ENCODE measurements at regions not wholly inside any gene's neighbourhood (a gene's known extent, or its start where the extent isn't known, plus 50 kb on each side); places are given as distances from the start of the nearest gene placed in this dataset.

DNA sequence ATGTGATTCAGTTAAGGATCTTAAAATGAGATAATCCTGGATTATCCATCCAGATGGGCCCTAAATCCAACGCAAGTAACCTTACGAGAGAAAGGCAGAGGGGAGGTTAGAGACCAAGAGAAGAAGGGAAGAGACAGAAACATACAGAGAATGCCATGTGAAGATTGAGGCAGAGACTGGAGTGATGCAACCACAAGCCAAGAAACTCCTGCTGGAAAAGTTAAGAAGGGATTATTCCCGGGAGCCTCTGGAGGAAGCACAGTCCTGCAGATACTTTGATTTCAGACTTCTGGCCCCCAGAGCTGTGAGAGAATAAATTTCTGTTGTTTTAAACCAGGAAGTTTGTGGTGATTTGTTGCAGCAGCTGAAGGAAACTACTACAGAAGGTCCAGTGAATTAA is 992.7 kb downstream of the BCL11A start:
- Mint-ChIP-seq H3K4me3 (no peak overlapping the region), H3K9me3 (peaks cover 0 to 16% (median 2%) of the 10 kb centered on the region in 6 donors), H3K27me3 (ENCODE audit: low read depth in 3 of 3) (peaks cover 0 to 2% (median 0%) of the 10 kb centered on the region in 3 donors), H3K27ac (no peak overlapping the region), H3K36me3 (no peaks in the 10 kb centered on the region), H3K4me1 (no peaks in the 10 kb centered on the region)
- no peak for DNase-seq

DNA sequence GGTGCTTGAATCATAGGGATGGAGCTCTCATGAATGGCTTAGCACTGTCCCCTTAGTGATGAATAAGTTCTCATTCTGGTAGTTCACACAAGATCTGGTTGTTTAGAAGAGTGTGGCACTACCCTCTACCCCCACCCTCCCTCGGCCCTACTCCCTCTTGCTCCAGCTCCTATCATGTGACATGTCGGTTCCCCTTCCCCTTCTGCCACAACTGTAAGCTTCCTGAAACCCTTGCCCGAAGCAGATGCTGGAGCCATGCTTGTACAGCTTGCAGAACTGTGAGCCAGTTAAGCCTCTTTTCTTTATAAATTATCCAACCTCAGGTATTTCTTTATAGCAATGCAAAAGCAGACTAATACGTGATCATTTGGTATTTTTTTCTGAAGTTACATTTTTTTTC is 1012.6 kb downstream of the BCL11A start:
- no peak for DNase-seq
- H3K9me3 Mint-ChIP-seq = peaks cover 0 to 19% (median 10%) of the 10 kb centered on the region in 6 donors
- H3K27me3 Mint-ChIP-seq (ENCODE audit: low read depth in 3 of 3) = no peaks in the 10 kb centered on the region
- no peak overlapping the region for H3K4me3 Mint-ChIP-seq
- H3K36me3 Mint-ChIP-seq = peaks cover 0 to 3% (median 0%) of the 10 kb centered on the region in 3 donors
- no peak overlapping the region for H3K27ac Mint-ChIP-seq
- no peaks in the 10 kb centered on the region for H3K4me1 Mint-ChIP-seq

DNA sequence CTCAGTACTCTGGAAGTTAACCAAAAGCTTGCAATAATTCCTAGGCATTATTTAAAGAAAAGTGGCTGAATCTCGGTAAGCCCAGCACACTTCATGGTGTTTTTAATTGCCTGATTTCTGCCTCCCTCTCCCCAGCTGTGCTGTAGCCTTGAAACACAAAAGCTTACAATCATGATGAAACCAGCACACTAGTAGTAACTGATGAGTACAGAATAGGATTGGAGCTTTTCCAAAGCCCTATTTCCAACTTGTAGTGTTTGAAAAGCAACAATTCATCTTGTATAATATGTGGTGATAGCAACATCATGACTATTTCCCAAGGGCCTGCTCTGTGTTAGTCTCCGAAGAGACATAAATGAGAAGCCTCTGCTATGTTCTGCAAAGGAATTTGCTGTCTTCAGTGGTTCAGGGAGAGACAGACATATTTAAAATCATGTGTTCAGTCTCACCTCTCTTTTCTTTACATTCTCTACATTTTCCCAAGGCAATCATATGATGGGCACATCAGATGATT is 1015.0 kb downstream of the BCL11A start:
- no peaks in the 10 kb centered on the region for H3K27me3 Mint-ChIP-seq (ENCODE audit: low read depth in 3 of 3)
- H3K4me3 Mint-ChIP-seq = no peak overlapping the region
- DNase-seq = no peak
- H3K9me3 Mint-ChIP-seq = peaks cover 0 to 15% (median 8%) of the 10 kb centered on the region in 6 donors
- no peaks in the 10 kb centered on the region for H3K4me1 Mint-ChIP-seq
- H3K27ac Mint-ChIP-seq = no peak overlapping the region
- H3K36me3 Mint-ChIP-seq = peaks cover 0 to 3% (median 0%) of the 10 kb centered on the region in 3 donors

DNA sequence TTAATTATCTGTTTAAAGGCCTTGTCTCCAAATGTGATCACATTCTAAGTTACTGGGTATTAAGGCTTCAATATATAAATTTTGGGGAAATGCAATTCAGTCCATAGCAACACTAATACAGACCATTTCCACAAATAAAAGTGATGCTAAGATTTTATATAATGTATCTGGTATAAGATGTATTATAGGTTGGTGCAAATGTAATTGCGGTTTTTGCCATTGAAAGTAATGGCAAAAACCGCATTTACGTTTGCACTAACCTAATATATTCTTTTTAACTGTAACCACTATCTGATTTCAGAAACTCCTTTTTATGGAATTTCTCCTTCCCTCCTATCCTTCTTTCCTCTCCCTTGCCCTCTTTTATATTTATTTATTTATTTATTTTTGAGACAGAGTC is 1020.6 kb downstream of the BCL11A start:
- DNase-seq = no peak
- no peak overlapping the region for H3K27ac Mint-ChIP-seq
- H3K4me3 Mint-ChIP-seq = no peak overlapping the region
- no peaks in the 10 kb centered on the region for H3K27me3 Mint-ChIP-seq (ENCODE audit: low read depth in 3 of 3)
- H3K9me3 Mint-ChIP-seq = peaks cover under 1 to 15% (median 4%) of the 10 kb centered on the region in 6 donors
- no peaks in the 10 kb centered on the region for H3K4me1 Mint-ChIP-seq
- no peaks in the 10 kb centered on the region for H3K36me3 Mint-ChIP-seq

DNA sequence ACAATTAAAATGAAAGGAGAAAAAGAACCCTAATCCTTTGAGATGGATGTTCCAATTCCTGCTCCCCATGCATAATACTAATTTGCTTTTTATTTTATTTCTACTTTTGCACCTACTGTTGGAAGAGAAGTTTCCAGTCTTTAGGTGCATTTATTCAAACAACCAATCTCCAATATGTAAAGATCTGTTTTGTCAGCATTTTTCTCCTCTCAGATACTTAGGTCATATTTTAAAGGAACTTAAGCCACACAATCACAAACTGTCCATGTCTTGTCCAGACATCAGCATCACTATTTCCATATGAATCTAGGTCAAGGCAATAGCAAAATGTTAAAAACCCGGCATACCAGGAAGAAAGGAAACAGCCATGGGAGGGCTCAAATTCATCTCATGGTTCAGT is 1023.2 kb downstream of the BCL11A start:
- Mint-ChIP-seq H3K27me3 (ENCODE audit: low read depth in 3 of 3) (no peaks in the 10 kb centered on the region), H3K36me3 (no peaks in the 10 kb centered on the region), H3K4me1 (no peaks in the 10 kb centered on the region), H3K4me3 (no peak overlapping the region), H3K9me3 (peaks cover 3 to 26% (median 6%) of the 10 kb centered on the region in 6 donors), H3K27ac (no peak overlapping the region)
- DNase-seq = no peak

DNA sequence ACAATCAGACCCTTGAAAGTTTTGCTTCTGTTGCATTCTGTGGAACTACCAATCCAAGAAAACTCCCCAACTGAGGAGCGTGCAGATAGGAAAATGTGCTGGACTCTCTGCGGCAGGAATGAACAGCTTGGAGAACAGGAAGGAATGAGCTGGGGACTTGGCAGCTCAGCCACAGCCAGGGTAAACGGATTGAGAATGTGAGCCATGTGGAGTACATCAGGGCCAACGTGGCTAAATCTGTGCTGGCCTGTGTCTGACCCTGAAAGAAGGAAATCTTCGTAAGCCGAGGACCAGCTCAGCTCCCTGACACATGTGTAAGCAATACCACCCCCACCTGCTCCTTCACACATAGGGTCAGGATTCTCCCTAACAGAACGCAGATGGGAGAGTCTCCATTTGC is 1023.7 kb downstream of the BCL11A start:
- DNase-seq = no peak
- H3K4me1 Mint-ChIP-seq = no peaks in the 10 kb centered on the region
- H3K4me3 Mint-ChIP-seq = no peak overlapping the region
- H3K36me3 Mint-ChIP-seq = no peaks in the 10 kb centered on the region
- no peaks in the 10 kb centered on the region for H3K27me3 Mint-ChIP-seq (ENCODE audit: low read depth in 3 of 3)
- peaks cover 3 to 26% (median 6%) of the 10 kb centered on the region in 6 donors for H3K9me3 Mint-ChIP-seq
- no peak overlapping the region for H3K27ac Mint-ChIP-seq

DNA sequence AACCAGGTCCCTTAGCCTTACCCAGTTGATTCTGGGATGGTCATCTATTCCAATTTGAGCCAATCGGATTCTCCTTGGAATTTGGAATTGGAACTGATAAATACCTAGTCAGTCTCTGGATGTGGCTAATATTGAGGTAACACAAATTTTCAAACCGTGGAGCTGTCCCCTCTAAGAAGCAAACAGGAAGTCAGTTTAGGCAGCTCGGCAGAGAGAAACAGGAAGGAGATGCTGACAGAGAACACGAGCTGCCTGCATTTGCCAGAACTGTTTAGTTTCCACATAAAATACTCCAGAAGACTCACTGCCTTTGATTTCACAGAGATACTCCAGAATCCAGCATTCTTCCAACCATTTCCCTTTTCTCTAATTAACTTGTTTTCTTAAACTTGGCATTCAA is 1024.9 kb downstream of the BCL11A start:
- Mint-ChIP-seq H3K4me1 (no peaks in the 10 kb centered on the region), H3K27me3 (ENCODE audit: low read depth in 3 of 3) (no peaks in the 10 kb centered on the region), H3K4me3 (no peak overlapping the region), H3K36me3 (no peaks in the 10 kb centered on the region), H3K27ac (no peak overlapping the region), H3K9me3 (peaks cover 3 to 29% (median 7%) of the 10 kb centered on the region in 6 donors)
- no peak for DNase-seq

DNA sequence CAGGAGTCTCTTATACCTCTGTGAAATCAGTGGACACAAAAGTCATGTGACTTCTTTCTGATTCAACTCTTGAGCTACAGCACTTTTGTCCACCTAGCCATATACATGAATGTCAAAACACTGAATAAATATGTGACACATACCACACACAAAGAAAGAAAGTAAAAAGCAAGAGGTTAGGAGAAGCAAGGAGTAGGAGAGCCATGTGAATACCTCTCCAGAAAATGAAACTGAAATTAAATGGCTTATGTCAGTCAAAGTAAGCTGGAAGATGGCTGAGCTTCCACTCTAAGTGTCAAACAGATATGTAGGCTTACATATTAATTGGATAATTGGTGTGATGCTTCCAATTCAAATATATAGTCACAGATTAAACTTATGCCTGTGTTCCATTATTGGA is 1050.5 kb downstream of the BCL11A start:
- no peak for DNase-seq
- H3K4me1 Mint-ChIP-seq = no peaks in the 10 kb centered on the region
- no peaks in the 10 kb centered on the region for H3K36me3 Mint-ChIP-seq
- H3K27ac Mint-ChIP-seq = no peak overlapping the region
- no peak overlapping the region for H3K4me3 Mint-ChIP-seq
- H3K27me3 Mint-ChIP-seq (ENCODE audit: low read depth in 3 of 3) = no peaks in the 10 kb centered on the region
- peaks cover 2 to 14% (median 8%) of the 10 kb centered on the region in 6 donors for H3K9me3 Mint-ChIP-seq

DNA sequence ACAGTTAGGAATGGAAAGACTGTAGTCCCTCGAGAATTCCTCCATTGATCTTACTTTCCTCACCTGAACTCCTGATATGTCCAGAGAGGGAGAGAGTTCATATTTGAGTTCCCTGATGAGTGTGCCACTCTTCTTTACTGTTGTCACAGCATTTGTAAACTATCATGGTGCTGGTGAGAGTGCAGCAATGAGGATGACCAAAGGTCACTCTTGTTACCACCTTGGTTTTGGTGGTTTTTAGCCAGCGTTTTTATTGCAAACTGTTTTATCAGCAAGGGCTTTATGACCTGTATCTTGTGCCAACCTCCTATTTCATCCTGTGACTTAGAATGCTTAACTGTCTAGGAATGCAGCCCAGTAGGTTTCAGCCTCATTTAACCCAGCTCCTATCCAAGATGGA is 1062.5 kb downstream of the BCL11A start:
- DNase-seq = no peak
- peaks cover 5 to 31% (median 11%) of the 10 kb centered on the region in 6 donors for H3K9me3 Mint-ChIP-seq
- no peak overlapping the region for H3K27ac Mint-ChIP-seq
- no peaks in the 10 kb centered on the region for H3K4me1 Mint-ChIP-seq
- H3K36me3 Mint-ChIP-seq = peaks cover 0 to 4% (median 0%) of the 10 kb centered on the region in 3 donors
- H3K4me3 Mint-ChIP-seq = no peak overlapping the region
- peaks cover 0 to 2% (median 0%) of the 10 kb centered on the region in 3 donors for H3K27me3 Mint-ChIP-seq (ENCODE audit: low read depth in 3 of 3)

DNA sequence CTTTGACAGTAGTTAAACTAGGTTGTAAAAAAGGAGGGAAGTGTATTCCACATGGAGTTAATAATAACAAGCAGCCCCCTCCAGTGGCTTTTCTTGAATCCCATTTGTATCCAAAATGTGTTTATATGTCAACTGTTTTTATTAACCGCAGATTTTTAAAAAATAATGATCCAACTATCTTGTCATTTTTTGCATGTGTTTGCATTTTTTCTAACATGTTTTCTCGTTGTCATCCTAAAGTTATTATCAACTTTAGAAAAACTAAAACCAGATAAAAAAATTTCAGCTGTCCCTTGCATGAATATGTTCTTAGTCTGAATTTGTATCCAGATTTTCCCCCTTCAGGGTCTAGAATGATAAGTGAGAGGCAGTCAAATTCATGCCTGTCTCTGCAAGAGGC is 1063.3 kb downstream of the BCL11A start:
- Mint-ChIP-seq H3K27me3 (ENCODE audit: low read depth in 3 of 3) (peaks cover 0 to 4% (median 0%) of the 10 kb centered on the region in 3 donors), H3K4me3 (no peak overlapping the region), H3K36me3 (no peaks in the 10 kb centered on the region), H3K9me3 (peaks cover 4 to 31% (median 5%) of the 10 kb centered on the region in 6 donors), H3K27ac (no peak overlapping the region), H3K4me1 (no peaks in the 10 kb centered on the region)
- no peak for DNase-seq

DNA sequence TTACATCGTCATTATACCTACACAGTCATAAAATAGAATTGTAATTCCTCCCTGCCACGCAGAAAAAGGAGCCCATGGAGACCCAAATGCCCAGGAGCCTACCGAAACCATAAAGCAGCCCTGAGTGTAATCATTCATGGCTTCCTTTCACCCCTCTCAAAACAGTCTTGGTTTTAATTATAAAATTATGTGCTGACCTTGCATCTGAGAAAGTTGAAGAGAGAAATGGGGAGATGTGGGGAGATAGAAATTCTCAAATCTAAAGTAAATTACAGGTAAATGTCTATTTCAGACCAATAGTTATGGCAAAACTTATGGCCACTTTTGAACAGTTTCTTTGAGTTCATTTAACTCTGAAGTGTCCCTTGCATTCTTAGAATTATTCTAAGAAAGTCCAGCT is 1068.8 kb downstream of the BCL11A start:
- Mint-ChIP-seq H3K9me3 (peaks cover 2 to 23% (median 4%) of the 10 kb centered on the region in 6 donors), H3K4me1 (no peaks in the 10 kb centered on the region), H3K27ac (no peak overlapping the region), H3K27me3 (ENCODE audit: low read depth in 3 of 3) (peaks cover 0 to 7% (median 0%) of the 10 kb centered on the region in 3 donors), H3K36me3 (no peaks in the 10 kb centered on the region), H3K4me3 (no peak overlapping the region)
- DNase-seq = no peak

DNA sequence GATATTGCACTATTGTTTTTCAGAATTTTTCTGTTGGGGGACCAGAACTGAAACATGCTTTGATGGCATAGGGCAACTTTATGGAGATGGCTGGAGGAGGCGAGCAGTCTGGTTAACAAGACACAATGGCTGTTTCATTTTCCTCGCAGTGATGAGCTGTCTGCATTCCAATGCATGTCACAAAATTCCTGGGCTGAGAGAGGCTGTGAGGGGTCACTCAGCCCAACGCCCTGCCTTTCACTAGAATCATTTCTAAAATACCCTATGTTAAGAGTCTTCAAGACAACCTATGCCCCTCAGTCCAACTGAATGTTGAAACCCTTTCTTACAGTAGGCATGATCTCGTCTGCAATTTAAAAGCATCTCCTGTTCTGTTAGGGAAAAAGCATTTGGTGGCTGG is 1090.0 kb downstream of the BCL11A start:
- Mint-ChIP-seq H3K27ac (no peak overlapping the region), H3K27me3 (ENCODE audit: low read depth in 3 of 3) (no peaks in the 10 kb centered on the region), H3K36me3 (no peaks in the 10 kb centered on the region), H3K4me1 (no peaks in the 10 kb centered on the region), H3K9me3 (peaks cover 0 to 20% (median 5%) of the 10 kb centered on the region in 6 donors), H3K4me3 (no peak overlapping the region)
- DNase-seq = no peak

DNA sequence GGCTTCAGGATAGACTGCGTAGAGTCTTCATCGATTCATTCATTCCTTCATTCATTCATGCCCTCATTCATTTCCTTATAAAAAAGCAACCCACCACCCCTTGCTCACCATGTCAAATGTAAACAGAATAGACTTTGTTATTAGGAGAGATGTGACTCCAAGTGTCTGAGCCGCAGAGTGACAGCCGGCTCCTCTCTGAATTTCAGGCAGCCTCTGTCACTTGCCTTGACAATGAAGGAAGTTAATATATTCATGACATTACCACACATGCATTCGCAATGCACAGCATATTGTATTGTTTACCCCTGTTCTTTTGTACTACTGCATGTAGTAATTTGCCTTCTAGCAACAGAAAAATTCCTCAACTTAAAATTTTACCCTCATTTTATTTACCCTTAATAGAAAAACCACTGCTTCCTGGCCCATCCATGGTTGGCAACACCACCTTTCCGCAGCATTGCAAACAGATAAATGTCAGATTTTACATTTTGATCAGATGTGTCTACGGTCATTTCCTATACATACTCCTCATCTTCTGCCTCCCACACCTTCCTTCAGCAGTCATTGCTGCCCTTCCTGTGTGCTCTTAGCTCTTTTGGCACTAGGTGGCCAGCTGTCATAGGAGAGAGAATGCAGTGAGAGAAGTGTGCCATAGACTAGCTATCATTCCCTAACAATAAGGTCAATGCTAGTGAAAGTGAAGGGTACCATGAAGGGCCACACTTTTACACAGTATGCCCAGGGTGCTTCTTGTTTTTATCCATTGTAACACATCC is 1090.8 kb downstream of the BCL11A start:
- no peaks in the 10 kb centered on the region for H3K4me1 Mint-ChIP-seq
- no peak overlapping the region for H3K27ac Mint-ChIP-seq
- H3K27me3 Mint-ChIP-seq (ENCODE audit: low read depth in 3 of 3) = no peaks in the 10 kb centered on the region
- peaks cover 0 to 18% (median 5%) of the 10 kb centered on the region in 6 donors for H3K9me3 Mint-ChIP-seq
- DNase-seq = no peak
- H3K4me3 Mint-ChIP-seq = no peak overlapping the region
- no peaks in the 10 kb centered on the region for H3K36me3 Mint-ChIP-seq

DNA sequence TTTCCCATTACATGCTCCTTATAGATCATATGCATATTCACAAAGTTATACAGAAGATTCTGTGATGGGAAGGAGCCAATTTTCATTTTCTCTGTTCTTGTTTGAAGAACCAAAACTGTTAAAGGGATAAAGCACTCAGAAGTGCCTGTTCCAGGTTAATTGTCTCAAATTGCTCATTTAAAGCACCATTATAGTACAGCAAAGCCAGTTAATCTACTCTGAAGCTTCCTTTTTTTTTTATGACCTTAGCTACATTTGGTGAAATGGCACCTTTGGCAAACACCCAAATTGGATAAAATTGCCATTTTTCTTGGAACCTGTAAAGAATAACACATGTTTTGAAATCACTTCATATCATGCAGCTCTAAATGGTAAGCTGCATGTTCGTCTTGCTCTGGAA is 1092.3 kb downstream of the BCL11A start:
- Mint-ChIP-seq H3K4me1 (no peaks in the 10 kb centered on the region), H3K27me3 (ENCODE audit: low read depth in 3 of 3) (no peaks in the 10 kb centered on the region), H3K9me3 (peaks cover 0 to 20% (median 3%) of the 10 kb centered on the region in 6 donors), H3K4me3 (no peak overlapping the region), H3K36me3 (no peaks in the 10 kb centered on the region), H3K27ac (no peak overlapping the region)
- no peak for DNase-seq

DNA sequence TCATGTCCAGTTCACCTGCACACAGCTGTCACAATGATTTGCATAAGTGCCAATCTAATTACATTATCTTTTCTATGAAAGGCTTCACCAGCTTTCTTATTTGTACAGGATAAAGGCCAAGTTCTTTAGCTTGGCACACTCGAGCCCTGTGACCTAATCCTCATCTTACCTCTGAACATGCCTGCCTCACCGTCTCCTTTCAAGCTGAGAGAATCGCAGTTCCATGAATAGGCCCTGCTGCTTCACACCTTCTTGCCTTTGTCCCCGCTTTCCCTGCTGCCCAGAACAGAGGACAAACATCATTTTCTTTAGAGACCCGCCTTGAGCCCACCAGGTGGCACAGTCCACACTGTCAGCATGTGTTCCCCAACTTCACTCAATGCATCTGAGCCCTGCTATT is 1094.7 kb downstream of the BCL11A start:
- no peaks in the 10 kb centered on the region for H3K4me1 Mint-ChIP-seq
- H3K4me3 Mint-ChIP-seq = no peak overlapping the region
- no peak overlapping the region for H3K27ac Mint-ChIP-seq
- H3K9me3 Mint-ChIP-seq = peaks cover 0 to 26% (median 3%) of the 10 kb centered on the region in 6 donors
- no peaks in the 10 kb centered on the region for H3K27me3 Mint-ChIP-seq (ENCODE audit: low read depth in 3 of 3)
- DNase-seq = no peak
- H3K36me3 Mint-ChIP-seq = no peaks in the 10 kb centered on the region

Data from immature natural killer cell (primary cell).